ENCODE measurements at regions not wholly inside any gene's neighbourhood (a gene's known extent, or its start where the extent isn't known, plus 50 kb on each side); places are given as distances from the start of the nearest gene placed in this dataset.

DNA sequence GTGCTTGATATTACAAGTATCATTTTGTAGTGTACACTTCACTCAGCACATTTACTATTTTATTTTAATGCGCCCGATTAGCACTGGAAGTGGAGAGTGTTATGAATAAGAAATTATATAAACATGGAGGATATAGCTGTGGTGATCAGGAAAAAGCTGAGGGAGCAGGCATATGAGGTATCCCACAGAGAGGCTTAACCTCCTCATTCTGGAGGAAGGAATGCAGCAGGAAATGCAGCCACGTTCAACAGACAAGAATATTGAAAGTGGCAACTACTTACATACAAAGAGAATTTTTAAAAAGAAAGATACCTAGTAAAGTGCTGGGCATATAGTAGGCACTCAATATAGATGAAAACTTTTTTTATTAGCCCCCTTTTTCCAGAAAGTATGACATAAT lies 166.0 kb upstream of the SATB1 start:
- TF ChIP-seq POLR2A (IDR thresholded peaks at IDR 0.05; ENCODE audit: low read depth, low read length) (no peak), POLR2AphosphoS5 (IDR thresholded peaks at IDR 0.05; ENCODE audit: low read depth, low read length) (no peak), TAF1 (IDR thresholded peaks at IDR 0.05; ENCODE audit: borderline replicate concordance, low read depth, low read length) (no peak)

All from GM12892 (cell line).